Subcutaneous abdominal adipose tissue (tissue), 5 donors: ENCODE measurements at regions not wholly inside any gene's neighbourhood (a gene's known extent, or its start where the extent isn't known, plus 50 kb on each side); places are given as distances from the start of the nearest gene placed in this dataset.
"Not testable (repeated sequence)": the region's sequence is repeated elsewhere in the genome, so short reads cannot be mapped to it uniquely, and the experiment has no call there.

Experiments
- H3K27ac ChIP-seq: one replicate; pipeline ENCODE4 v1.7.0; 2013; ENCODE audit warnings: low read depth, mild to moderate bottlenecking, inconsistent platforms, low read length, moderate library complexity
- H3K27me3 ChIP-seq, 5 donors: one replicate each; pipeline ENCODE4 v1.7.0; 2013; ENCODE audit warnings: low read length in 5 of 5, inconsistent platforms in 1 of 5; ENCODE audit not compliant: control insufficient read depth in 5 of 5, insufficient read depth in 4 of 5
- H3K36me3 ChIP-seq, 5 donors: one replicate each; pipeline ENCODE4 v1.7.0; 2013; ENCODE audit warnings: low read length in 5 of 5; ENCODE audit not compliant: control insufficient read depth in 5 of 5, insufficient read depth in 5 of 5
- H3K4me1 ChIP-seq, 5 donors: one replicate each; pipeline ENCODE4 v1.7.0; 2013; ENCODE audit warnings: low read length in 5 of 5, mild to moderate bottlenecking in 3 of 5, moderate library complexity in 1 of 5; ENCODE audit not compliant: control insufficient read depth in 5 of 5, insufficient read depth in 5 of 5
- H3K4me3 ChIP-seq, 5 donors: one replicate each; pipeline ENCODE4 v1.7.0; 2013; ENCODE audit warnings: low read length in 5 of 5, low read depth in 1 of 5
- H3K9ac ChIP-seq, 5 donors: one replicate each; pipeline ENCODE4 v1.7.0; 2013; ENCODE audit warnings: low read length in 5 of 5, mild to moderate bottlenecking in 4 of 5, moderate library complexity in 3 of 5
- H3K9me3 ChIP-seq, 5 donors: one replicate each; pipeline ENCODE4 v1.7.0; 2013; ENCODE audit warnings: low read length in 5 of 5; ENCODE audit not compliant: control insufficient read depth in 5 of 5
- donor health status: healthy.
- donor health status: healthy.
- donor health status: healthy.
- donor health status: healthy.
- donor health status: healthy.

DNA sequence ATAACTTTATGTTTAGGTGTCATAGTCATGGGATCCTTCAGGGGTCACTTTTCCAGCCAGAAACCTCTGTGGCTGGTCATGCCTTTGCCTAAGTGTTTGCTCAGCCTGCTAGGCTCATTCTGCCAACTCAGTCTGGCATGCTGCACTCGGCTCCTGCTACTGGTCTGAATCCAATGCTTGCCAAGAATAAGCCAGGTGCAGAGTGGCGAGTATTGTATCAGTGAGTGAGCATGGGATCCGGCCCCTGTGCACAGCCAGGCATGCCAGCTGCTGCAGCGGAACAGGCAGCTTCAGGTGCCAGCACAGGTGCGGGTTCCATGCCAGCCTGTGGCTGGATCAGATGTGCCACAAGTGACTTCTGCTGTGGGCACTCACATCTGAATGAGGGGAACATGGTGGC lies 1269.3 kb upstream of the CNTN5 start:
- Histone ChIP-seq H3K9ac (no peak overlapping the region), H3K9me3 (peaks cover 0 to 13% (median 3%) of the 10 kb centered on the region in 5 donors), H3K27ac (no peak overlapping the region), H3K36me3 (no peaks in the 10 kb centered on the region), H3K4me3 (no peak overlapping the region), H3K27me3 (no peaks in the 10 kb centered on the region), H3K4me1 (no peaks in the 10 kb centered on the region)

DNA sequence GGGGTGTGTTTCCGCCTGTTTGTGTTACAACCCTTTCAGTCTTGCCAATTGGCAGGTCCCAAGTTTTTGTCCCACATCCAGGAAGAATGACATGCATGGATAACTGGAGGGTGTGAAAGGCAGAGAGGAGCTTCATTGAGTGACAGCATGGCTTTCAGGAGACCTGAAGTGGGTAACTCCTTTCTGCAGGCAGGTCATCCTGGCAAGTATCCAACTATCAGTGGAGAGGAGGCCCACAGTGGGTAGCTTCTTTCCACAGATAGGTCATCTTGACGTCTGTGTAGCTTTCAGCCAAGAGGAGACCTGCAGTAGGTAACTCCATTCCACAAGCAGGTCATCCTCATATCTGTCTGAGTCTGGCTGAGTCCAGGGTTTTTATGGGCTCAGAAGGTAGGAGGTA lies 1268.8 kb upstream of the CNTN5 start:
- Histone ChIP-seq H3K36me3 (no peaks in the 10 kb centered on the region), H3K27ac (no peak overlapping the region), H3K4me1 (no peaks in the 10 kb centered on the region), H3K9me3 (peaks cover 0 to 13% (median 3%) of the 10 kb centered on the region in 5 donors), H3K9ac (no peak overlapping the region), H3K27me3 (no peaks in the 10 kb centered on the region), H3K4me3 (no peak overlapping the region)

DNA sequence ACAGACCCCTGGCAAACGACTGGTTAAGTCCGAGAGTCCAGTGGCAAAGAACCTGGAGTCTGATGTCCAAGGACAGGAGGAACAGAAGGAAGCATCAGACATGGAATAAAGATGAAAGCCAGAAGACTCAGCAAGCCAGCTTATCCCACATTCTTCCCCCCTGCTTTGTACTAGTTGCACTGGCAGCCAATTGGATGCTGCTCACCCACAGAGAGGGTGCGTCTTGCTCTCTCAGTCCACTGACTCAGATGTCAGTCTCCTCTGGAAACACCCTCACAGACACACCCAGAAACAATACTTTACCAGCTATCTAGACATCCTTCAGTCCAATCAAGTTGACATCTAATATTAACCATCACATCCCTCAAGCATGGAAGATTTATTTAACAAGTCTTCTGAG lies 1265.8 kb upstream of the CNTN5 start:
- H3K9me3 ChIP-seq = peaks cover 0 to 13% (median 3%) of the 10 kb centered on the region in 5 donors
- no peaks in the 10 kb centered on the region for H3K4me1 ChIP-seq
- H3K9ac ChIP-seq = no peak overlapping the region
- no peak overlapping the region for H3K4me3 ChIP-seq
- H3K27ac ChIP-seq = no peak overlapping the region
- no peaks in the 10 kb centered on the region for H3K36me3 ChIP-seq
- no peaks in the 10 kb centered on the region for H3K27me3 ChIP-seq

DNA sequence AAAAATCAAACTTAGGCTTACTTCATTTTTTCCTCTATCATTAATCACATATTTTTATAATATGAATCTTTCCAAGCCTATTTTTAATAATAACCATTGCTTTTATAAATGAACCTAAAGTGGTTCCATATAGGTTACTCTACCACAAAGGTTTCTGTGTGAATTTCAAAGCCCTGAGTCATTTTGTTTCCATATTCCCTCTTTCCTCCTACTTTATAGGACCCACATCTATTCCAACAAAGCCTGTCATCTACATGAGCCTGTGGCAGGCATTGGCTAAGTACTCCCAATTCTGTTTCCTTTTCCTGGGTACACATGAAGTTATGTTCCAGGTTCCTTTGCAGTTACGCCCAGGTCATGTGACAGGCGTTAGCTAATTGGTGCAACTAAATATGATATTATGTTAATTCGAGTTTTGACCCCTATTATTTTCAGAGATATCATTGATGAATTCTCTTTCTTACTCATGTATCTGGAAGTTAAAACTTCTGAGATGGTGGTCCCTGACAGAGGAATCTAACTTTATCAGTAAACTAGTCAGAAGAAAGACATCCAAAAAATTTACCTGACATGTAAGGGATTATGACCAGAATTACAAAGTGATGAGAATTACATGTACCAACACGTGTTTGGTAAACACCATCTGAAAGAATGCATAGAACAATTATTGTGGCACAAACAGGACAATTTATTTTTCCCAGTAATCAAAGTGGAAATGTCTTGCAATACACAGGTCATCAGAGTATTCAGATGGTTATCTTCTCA lies 1264.0 kb upstream of the CNTN5 start:
- Histone ChIP-seq H3K27me3 (no peaks in the 10 kb centered on the region), H3K27ac (no peak overlapping the region), H3K36me3 (no peaks in the 10 kb centered on the region), H3K4me1 (no peaks in the 10 kb centered on the region), H3K9ac (no peak overlapping the region), H3K9me3 (peaks cover 0 to 10% (median 3%) of the 10 kb centered on the region in 5 donors), H3K4me3 (no peak overlapping the region)

DNA sequence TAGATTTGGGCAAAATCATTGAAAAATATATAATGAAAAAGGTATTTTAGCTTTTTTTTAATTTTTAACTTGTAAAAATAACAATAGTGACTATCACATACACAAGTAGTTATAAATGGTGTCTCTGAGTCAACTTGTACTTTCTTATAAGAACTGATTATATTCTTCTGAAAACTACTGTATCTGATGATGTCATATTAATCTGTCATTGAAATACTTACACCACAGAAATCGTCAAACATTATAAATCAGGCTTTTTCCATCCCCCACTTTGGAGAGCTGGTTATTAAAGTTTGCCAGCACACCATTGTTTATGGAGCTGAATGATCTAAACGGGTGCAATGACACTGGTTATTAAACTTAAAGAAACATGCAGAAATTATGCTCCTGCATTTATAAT lies 1259.6 kb upstream of the CNTN5 start:
- Histone ChIP-seq H3K36me3 (no peaks in the 10 kb centered on the region), H3K4me3 (no peak overlapping the region), H3K27ac (no peak overlapping the region), H3K4me1 (no peaks in the 10 kb centered on the region), H3K27me3 (no peaks in the 10 kb centered on the region), H3K9me3 (peaks cover 0 to 3% (median 0%) of the 10 kb centered on the region in 5 donors), H3K9ac (no peak overlapping the region)

DNA sequence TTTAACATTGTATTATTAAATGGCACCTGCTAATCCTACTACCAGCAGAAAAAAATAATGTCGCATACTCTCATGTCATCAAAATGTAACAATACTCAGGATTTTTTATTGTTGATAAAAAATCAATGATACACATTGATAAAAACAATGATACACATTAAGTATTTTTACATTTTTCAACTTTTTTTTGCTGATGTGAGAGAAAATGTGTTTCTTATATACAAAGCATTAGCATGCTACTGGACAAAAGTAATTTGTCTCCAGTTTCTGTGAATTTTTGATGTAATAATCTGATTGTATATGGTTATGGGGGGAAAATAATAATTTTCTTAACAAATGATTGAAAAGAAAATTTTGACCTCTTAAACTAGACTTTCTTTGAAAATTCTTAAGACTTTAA lies 1256.6 kb upstream of the CNTN5 start:
- Histone ChIP-seq H3K27me3 (no peaks in the 10 kb centered on the region), H3K9me3 (peaks cover 0 to 3% (median 0%) of the 10 kb centered on the region in 5 donors), H3K9ac (no peak overlapping the region), H3K27ac (no peak overlapping the region), H3K4me1 (no peaks in the 10 kb centered on the region), H3K36me3 (no peaks in the 10 kb centered on the region), H3K4me3 (no peak overlapping the region)

DNA sequence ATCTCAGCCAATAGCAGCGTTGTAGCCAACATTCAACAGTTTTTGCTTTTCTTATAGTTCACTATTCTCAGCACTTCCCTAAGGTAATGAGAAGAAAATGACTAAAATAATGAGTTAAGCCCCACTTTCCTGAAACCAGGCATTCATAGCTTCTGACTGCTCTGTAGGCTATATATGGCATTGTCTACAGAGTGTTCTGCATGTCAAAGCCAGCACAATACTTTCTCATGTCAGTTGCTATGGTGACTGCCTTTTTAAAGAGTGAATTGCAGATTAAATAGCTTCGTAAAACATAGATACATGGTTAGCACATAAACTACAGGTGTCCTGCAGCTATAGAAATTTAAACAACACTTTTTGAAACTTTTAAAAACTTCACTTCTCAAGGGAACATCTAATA lies 1256.1 kb upstream of the CNTN5 start:
- Histone ChIP-seq H3K27ac (no peak overlapping the region), H3K9me3 (peaks cover 0 to 3% (median 0%) of the 10 kb centered on the region in 5 donors)

DNA sequence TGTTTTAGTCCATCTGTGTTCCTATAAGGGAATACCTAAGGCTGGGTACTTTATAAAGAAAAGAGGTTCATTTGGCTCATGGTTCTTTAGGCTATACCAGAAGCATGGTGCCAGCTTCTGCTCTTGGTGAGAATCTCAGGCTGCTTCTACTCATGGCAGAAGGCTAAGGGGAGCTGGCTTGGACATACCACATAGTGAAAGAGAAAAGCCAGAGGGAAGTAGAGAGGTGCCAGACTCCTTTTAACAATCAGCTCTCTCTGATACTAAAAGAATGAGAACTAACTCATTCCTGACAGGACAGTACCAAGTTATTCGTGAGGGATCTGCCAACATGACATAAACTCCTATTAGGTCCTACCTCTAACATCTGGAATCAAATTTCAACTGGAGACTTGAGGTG lies 1250.2 kb upstream of the CNTN5 start:
- Histone ChIP-seq H3K27me3 (peaks cover 0 to 2% (median 0%) of the 10 kb centered on the region in 5 donors), H3K9me3 (peaks cover 0 to 2% (median 0%) of the 10 kb centered on the region in 5 donors), H3K4me3 (no peak overlapping the region), H3K4me1 (no peaks in the 10 kb centered on the region), H3K9ac (no peak overlapping the region), H3K27ac (no peak overlapping the region), H3K36me3 (no peaks in the 10 kb centered on the region)

More for the DNA sequence above, 1256.1 kb upstream of the CNTN5 start:
- Histone ChIP-seq H3K4me3 (no peak overlapping the region), H3K36me3 (no peaks in the 10 kb centered on the region), H3K4me1 (no peaks in the 10 kb centered on the region), H3K9ac (no peak overlapping the region), H3K27me3 (no peaks in the 10 kb centered on the region)

DNA sequence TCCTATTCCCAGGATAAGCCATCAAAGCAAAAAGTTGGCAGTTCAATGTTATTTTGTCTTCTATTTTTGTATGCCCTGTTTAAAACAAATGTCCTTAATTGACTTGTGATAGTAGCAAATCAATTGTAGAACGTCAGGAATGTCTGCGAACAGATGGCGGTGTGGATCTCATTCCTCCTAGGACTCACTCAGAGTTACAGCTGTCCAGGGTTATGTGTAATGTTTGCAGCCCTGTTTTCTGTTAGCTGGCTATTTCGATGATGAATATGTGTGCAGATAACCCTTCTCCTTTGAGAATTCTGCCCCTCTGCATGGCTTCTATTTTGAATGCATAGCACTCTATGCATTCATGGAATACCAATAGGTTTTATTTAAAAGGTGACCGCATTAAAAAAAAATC lies 1248.0 kb upstream of the CNTN5 start:
- no peak overlapping the region for H3K4me3 ChIP-seq
- peaks cover 0 to 2% (median 0%) of the 10 kb centered on the region in 5 donors for H3K9me3 ChIP-seq
- H3K4me1 ChIP-seq = no peaks in the 10 kb centered on the region
- H3K36me3 ChIP-seq = no peaks in the 10 kb centered on the region
- no peak overlapping the region for H3K9ac ChIP-seq
- peaks cover 0 to 2% (median 0%) of the 10 kb centered on the region in 5 donors for H3K27me3 ChIP-seq
- no peak overlapping the region for H3K27ac ChIP-seq

DNA sequence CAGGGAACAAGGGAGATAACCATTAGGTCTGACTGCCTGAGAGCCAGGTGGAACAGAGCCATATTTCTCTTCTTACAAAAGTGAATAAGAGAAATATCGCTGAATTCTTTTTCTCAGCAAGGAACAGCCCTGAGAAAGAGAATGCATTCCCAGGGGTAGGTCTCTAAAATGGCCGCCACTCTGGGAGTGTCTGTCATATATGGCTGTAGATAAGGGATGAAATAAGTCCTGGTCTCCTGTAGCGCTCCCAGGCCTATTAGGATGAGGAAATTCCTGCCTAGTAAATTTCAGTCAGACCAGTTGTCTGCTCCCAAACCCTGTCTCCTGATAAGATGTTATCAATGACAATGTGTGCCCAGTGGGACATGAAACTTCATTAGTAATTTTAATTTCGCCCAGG lies 1236.4 kb upstream of the CNTN5 start:
- not testable (repeated sequence) for H3K9me3 ChIP-seq, H3K27me3 ChIP-seq, H3K27ac ChIP-seq, H3K9ac ChIP-seq, H3K4me1 ChIP-seq, H3K4me3 ChIP-seq, H3K36me3 ChIP-seq
